Mesenchymal stem cell (in vitro differentiated cells and primary cell): ENCODE measurements at regions not wholly inside any gene's neighbourhood (a gene's known extent, or its start where the extent isn't known, plus 50 kb on each side); places are given as distances from the start of the nearest gene placed in this dataset.

ENCODE experiments used
- DNase-seq: peaks from one replicate; pipeline ENCODE4 v3.0.0-alpha.2; 2013
- H2AFZ ChIP-seq: one replicate; pipeline ENCODE4 v1.6.1; 2013; ENCODE audit warnings: low read depth, mild to moderate bottlenecking, control low read depth, inconsistent platforms, low read length, moderate library complexity
- H2AK5ac ChIP-seq: 2 replicates; pipeline ENCODE4 v1.6.1; 2013; ENCODE audit warnings: low read length, moderate library complexity, mild to moderate bottlenecking, inconsistent platforms; ENCODE audit not compliant: severe bottlenecking
- H2BK120ac ChIP-seq: one replicate; pipeline ENCODE4 v1.6.1; 2013; ENCODE audit warnings: low read depth, mild to moderate bottlenecking, inconsistent platforms, low read length, moderate library complexity
- H2BK12ac ChIP-seq, 2 experiments: one replicate each; pipeline ENCODE4 v1.6.1; 2013; ENCODE audit warnings: inconsistent platforms in 2 of 2, low read length in 2 of 2, mild to moderate bottlenecking in 2 of 2, moderate library complexity in 2 of 2, control low read depth in 1 of 2
- H2BK15ac ChIP-seq: one replicate; pipeline ENCODE4 v1.6.1; 2013; ENCODE audit warnings: mild to moderate bottlenecking, low read depth, inconsistent platforms; ENCODE audit not compliant: poor library complexity, severe bottlenecking
- H2BK5ac ChIP-seq: 2 replicates; pipeline ENCODE4 v1.6.1; 2013; ENCODE audit warnings: low read depth, mild to moderate bottlenecking, low read length, control low read depth, inconsistent platforms; ENCODE audit not compliant: poor library complexity, severe bottlenecking
- H3K14ac ChIP-seq, 2 experiments: one replicate each; pipeline ENCODE4 v1.6.1; 2013; ENCODE audit warnings: inconsistent platforms in 2 of 2, low read length in 2 of 2, control low read depth in 1 of 2, mild to moderate bottlenecking in 1 of 2, moderate library complexity in 1 of 2
- H3K18ac ChIP-seq, 2 experiments: one replicate each; pipeline ENCODE4 v1.6.1; 2013; ENCODE audit warnings: inconsistent platforms in 2 of 2, low read length in 2 of 2, control low read depth in 1 of 2, low read depth in 1 of 2, mild to moderate bottlenecking in 1 of 2
- H3K23ac ChIP-seq, 2 experiments: one replicate each; pipeline ENCODE4 v1.6.1; 2013; ENCODE audit warnings: inconsistent platforms in 2 of 2, low read length in 2 of 2, mild to moderate bottlenecking in 2 of 2, moderate library complexity in 2 of 2, control low read depth in 1 of 2
- H3K27ac ChIP-seq: 2 replicates; pipeline ENCODE4 v1.5.1; 2013; ENCODE audit warnings: mild to moderate bottlenecking, moderate library complexity, low read length, control low read depth, inconsistent platforms; ENCODE audit not compliant: poor library complexity, severe bottlenecking
- H3K27me3 ChIP-seq, 2 experiments: 2 replicates each; pipeline versions ENCODE4 v1.6.1 to v1.7.0; 2013; ENCODE audit warnings: low read length in 2 of 2, mild to moderate bottlenecking in 2 of 2, moderate library complexity in 2 of 2, control low read depth in 1 of 2, inconsistent platforms in 1 of 2; ENCODE audit not compliant: control insufficient read depth in 1 of 2, insufficient read depth in 1 of 2
- H3K36me3 ChIP-seq, 2 experiments: 2 replicates each; pipeline versions ENCODE4 v1.6.1 to v1.7.0; 2013; ENCODE audit warnings: low read length in 2 of 2, control low read depth in 1 of 2, inconsistent platforms in 1 of 2, low read depth in 1 of 2, mild to moderate bottlenecking in 1 of 2; ENCODE audit not compliant: insufficient read depth in 2 of 2, control insufficient read depth in 1 of 2
- H3K4ac ChIP-seq, 2 experiments: one replicate each; pipeline ENCODE4 v1.6.1; 2013; ENCODE audit warnings: inconsistent platforms in 2 of 2, low read length in 2 of 2, mild to moderate bottlenecking in 2 of 2, moderate library complexity in 2 of 2, control low read depth in 1 of 2, low read depth in 1 of 2
- H3K4me1 ChIP-seq: 2 replicates; pipeline ENCODE4 v1.6.1; 2013; ENCODE audit warnings: low read depth, low read length, control low read depth; ENCODE audit not compliant: control insufficient read depth, insufficient read depth
- H3K4me2 ChIP-seq: 2 replicates; pipeline ENCODE4 v1.6.1; 2013; ENCODE audit warnings: low read length, mild to moderate bottlenecking, inconsistent platforms; ENCODE audit not compliant: poor library complexity, severe bottlenecking
- H3K4me3 ChIP-seq, 2 experiments: 2 replicates each; pipeline versions ENCODE4 v1.5.1 to v1.7.0; 2013; ENCODE audit warnings: low read length in 2 of 2, mild to moderate bottlenecking in 2 of 2, control low read depth in 1 of 2, low read depth in 1 of 2; ENCODE audit not compliant: insufficient read depth in 1 of 2
- H3K79me1 ChIP-seq: replicated peaks from 2 replicates; pipeline ENCODE4 v1.6.1; 2013; ENCODE audit warnings: mild to moderate bottlenecking, control low read depth, low read length, inconsistent platforms; ENCODE audit not compliant: poor library complexity, severe bottlenecking
- H3K9ac ChIP-seq: 2 replicates; pipeline ENCODE4 v1.7.0; 2013; ENCODE audit warnings: mild to moderate bottlenecking, low read length, moderate library complexity
- H3K9me3 ChIP-seq: 2 replicates; pipeline ENCODE4 v1.7.0; 2013; ENCODE audit warnings: mild to moderate bottlenecking, low read length; ENCODE audit not compliant: control insufficient read depth
- H4K8ac ChIP-seq: one replicate; pipeline ENCODE4 v1.6.1; 2013; ENCODE audit warnings: inconsistent platforms, mild to moderate bottlenecking, low read length, moderate library complexity
- H4K91ac ChIP-seq: one replicate; pipeline ENCODE4 v1.6.1; 2013; ENCODE audit warnings: mild to moderate bottlenecking, low read length, inconsistent platforms
- WGBS: methylation state at CpG from one replicate; pipeline ENCODE4 v1.1.7; 2013; ENCODE audit warnings: mixed read lengths; 5-methylcytosine and 5-hydroxymethylcytosine counted together

GRCh38 chr10:83607959-83608745 is 531.2 kb upstream of the GHITM start:
- Histone ChIP-seq H2AK5ac (no peak overlapping the region), H3K79me1 (no peaks in the 10 kb centered on the region), H2BK12ac (no peak overlapping the region), H4K91ac (no peak overlapping the region), H3K14ac (no peak overlapping the region), H3K4me3 (no peak overlapping the region), H2BK120ac (no peak overlapping the region), H2BK15ac (no peak overlapping the region), H3K18ac (no peak overlapping the region), H3K27me3 (no peaks in the 10 kb centered on the region), H3K36me3 (no peaks in the 10 kb centered on the region), H3K23ac (no peak overlapping the region), H2BK5ac (no peak overlapping the region), H3K4ac (no peak overlapping the region), H3K4me1 (no peaks in the 10 kb centered on the region), H3K4me2 (no peak overlapping the region), H4K8ac (no peak overlapping the region), H3K27ac (no peak overlapping the region), H3K9me3 (no peaks in the 10 kb centered on the region), H3K9ac (no peak overlapping the region), H2AFZ (no peak overlapping the region)
- 70% methylated on average over 4 of the region's 7 CpGs for WGBS
- peak; percentile 51 for DNase-seq

- no peak overlapping the region for H2BK12ac ChIP-seq
- peak; percentile 85 for DNase-seq
- peak overlapping the region; percentile 74 for H3K27ac ChIP-seq
- no peaks in the 10 kb centered on the region for H3K36me3 ChIP-seq
- H2BK5ac ChIP-seq, result peak overlapping the region; percentile 1
- WGBS, result 20% methylated on average over 2 of the region's 4 CpGs
- H3K79me1 ChIP-seq, result no peaks in the 10 kb centered on the region
- H3K23ac ChIP-seq, result no peak overlapping the region
- no peak overlapping the region for H4K8ac ChIP-seq
- H3K9ac ChIP-seq, result no peak overlapping the region
- no peak overlapping the region for H3K4ac ChIP-seq
- H3K18ac ChIP-seq, result no peak overlapping the region
- H2AFZ ChIP-seq, result no peak overlapping the region
- no peak overlapping the region for H3K4me3 ChIP-seq
- H4K91ac ChIP-seq, result no peak overlapping the region
- no peak overlapping the region for H2AK5ac ChIP-seq
- H3K27me3 ChIP-seq, result no peaks in the 10 kb centered on the region
- H3K4me1 ChIP-seq, result no peaks in the 10 kb centered on the region
- H3K4me2 ChIP-seq, result no peak overlapping the region
- H2BK120ac ChIP-seq, result no peak overlapping the region
- no peak overlapping the region for H2BK15ac ChIP-seq
- no peaks in the 10 kb centered on the region for H3K9me3 ChIP-seq
- H3K14ac ChIP-seq, result no peak overlapping the region
Measured at GRCh38 chr10:83612050-83612449, 527.3 kb upstream of the GHITM start.

GRCh38 chr10:83612746-83613145 is 526.6 kb upstream of the GHITM start:
- no peak overlapping the region for H3K9ac ChIP-seq
- no peak overlapping the region for H4K91ac ChIP-seq
- H3K79me1 ChIP-seq, result no peaks in the 10 kb centered on the region
- WGBS, result 100% methylated on average over 2 of the region's 2 CpGs
- no peak overlapping the region for H3K23ac ChIP-seq
- no peak overlapping the region for H3K4me3 ChIP-seq
- no peak overlapping the region for H2BK5ac ChIP-seq
- H2BK12ac ChIP-seq, result no peak overlapping the region
- H2AFZ ChIP-seq, result no peak overlapping the region
- no peak overlapping the region for H2BK15ac ChIP-seq
- no peaks in the 10 kb centered on the region for H3K36me3 ChIP-seq
- no peak overlapping the region for H3K18ac ChIP-seq
- H4K8ac ChIP-seq, result no peak overlapping the region
- no peaks in the 10 kb centered on the region for H3K4me1 ChIP-seq
- no peak overlapping the region for H2BK120ac ChIP-seq
- no peaks in the 10 kb centered on the region for H3K27me3 ChIP-seq
- no peak overlapping the region for H2AK5ac ChIP-seq
- H3K4ac ChIP-seq, result no peak overlapping the region
- no peak overlapping the region for H3K14ac ChIP-seq
- no peak for DNase-seq
- no peak overlapping the region for H3K27ac ChIP-seq
- H3K9me3 ChIP-seq, result no peaks in the 10 kb centered on the region
- H3K4me2 ChIP-seq, result no peak overlapping the region

GRCh38 chr10:83617172-83617571 is 522.1 kb upstream of the GHITM start:
- no peak overlapping the region for H2AK5ac ChIP-seq
- no peak overlapping the region for H4K91ac ChIP-seq
- no peaks in the 10 kb centered on the region for H3K27me3 ChIP-seq
- no peak overlapping the region for H3K4me3 ChIP-seq
- H3K36me3 ChIP-seq, result no peaks in the 10 kb centered on the region
- no peak overlapping the region for H2BK12ac ChIP-seq
- no peak overlapping the region for H3K14ac ChIP-seq
- H3K79me1 ChIP-seq, result no peaks in the 10 kb centered on the region
- H3K9me3 ChIP-seq, result no peaks in the 10 kb centered on the region
- no peak overlapping the region for H3K4me2 ChIP-seq
- H3K4ac ChIP-seq, result no peak overlapping the region
- no peak overlapping the region for H4K8ac ChIP-seq
- peak overlapping the region; percentile 17 for H3K27ac ChIP-seq
- H3K18ac ChIP-seq, result no peak overlapping the region
- H3K23ac ChIP-seq, result no peak overlapping the region
- DNase-seq, result no peak
- no peak overlapping the region for H2BK120ac ChIP-seq
- no peak overlapping the region for H2AFZ ChIP-seq
- H3K9ac ChIP-seq, result no peak overlapping the region
- no peak overlapping the region for H2BK15ac ChIP-seq
- no peaks in the 10 kb centered on the region for H3K4me1 ChIP-seq
- WGBS, result no CpG with 5 or more reads among the region's 1 CpG
- H2BK5ac ChIP-seq, result no peak overlapping the region
